ENCODE measurements at regions not wholly inside any gene's neighbourhood (a gene's known extent, or its start where the extent isn't known, plus 50 kb on each side); places are given as distances from the start of the nearest gene placed in this dataset.

DNA sequence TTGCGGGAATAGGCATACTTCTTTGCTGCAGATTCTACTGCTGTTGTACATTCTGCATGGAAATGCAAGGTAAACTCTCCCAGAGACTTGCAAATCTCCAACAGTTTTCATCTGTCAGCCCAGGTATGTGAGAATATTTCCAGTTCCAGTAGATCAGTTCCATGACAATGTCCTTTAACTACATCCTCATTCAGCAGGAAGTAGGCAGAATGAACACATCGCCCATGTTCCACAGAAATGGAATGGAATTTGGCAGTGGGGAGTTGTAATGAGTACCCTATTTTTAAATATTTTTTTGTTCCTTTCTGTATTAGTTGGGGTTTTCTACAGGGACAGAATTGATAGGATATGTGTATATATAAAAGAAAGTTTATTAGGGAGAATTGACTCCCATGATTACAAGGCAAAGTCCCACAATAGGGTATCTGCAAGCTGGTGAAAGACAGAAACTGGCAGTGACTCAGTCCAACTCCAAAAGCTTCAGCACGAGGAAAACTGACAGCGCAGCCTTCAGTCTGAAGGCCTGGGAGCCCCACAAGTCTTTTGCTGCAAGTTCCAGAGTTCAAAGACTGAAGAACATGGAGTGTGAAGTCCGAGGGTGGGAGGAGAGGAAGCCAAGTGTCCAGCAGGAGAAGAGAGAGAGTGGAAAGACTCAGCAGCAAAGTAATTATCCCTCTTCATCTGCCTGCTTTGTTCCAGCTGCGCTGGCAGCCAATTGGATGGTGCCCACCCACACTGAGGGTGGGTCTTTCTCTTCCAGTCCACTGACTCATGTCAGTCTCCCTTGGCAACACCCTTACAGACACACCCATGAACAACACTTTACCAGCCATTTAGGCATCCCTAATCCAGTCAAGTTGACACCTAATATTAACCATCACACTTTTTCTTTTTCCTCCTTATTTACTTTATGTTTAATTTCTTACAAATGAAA is 110.4 kb upstream of the SCAF11 start:
- TF ChIP-seq, protein P1, sequence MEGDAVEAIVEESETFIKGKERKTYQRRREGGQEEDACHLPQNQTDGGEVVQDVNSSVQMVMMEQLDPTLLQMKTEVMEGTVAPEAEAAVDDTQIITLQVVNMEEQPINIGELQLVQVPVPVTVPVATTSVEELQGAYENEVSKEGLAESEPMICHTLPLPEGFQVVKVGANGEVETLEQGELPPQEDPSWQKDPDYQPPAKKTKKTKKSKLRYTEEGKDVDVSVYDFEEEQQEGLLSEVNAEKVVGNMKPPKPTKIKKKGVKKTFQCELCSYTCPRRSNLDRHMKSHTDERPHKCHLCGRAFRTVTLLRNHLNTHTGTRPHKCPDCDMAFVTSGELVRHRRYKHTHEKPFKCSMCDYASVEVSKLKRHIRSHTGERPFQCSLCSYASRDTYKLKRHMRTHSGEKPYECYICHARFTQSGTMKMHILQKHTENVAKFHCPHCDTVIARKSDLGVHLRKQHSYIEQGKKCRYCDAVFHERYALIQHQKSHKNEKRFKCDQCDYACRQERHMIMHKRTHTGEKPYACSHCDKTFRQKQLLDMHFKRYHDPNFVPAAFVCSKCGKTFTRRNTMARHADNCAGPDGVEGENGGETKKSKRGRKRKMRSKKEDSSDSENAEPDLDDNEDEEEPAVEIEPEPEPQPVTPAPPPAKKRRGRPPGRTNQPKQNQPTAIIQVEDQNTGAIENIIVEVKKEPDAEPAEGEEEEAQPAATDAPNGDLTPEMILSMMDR (conservative IDR thresholded peaks at IDR 0.05), result no peak
- TF ChIP-seq ZFX (IDR thresholded peaks at IDR 0.05), result no peak

Measured in C4-2B (cell line).